Loucy (cell line): ENCODE measurements at regions not wholly inside any gene's neighbourhood (a gene's known extent, or its start where the extent isn't known, plus 50 kb on each side); places are given as distances from the start of the nearest gene placed in this dataset.

Source experiments
- CTCF ChIP-seq: fragments of 200-600 bp; sonication (generic); conservative IDR thresholded peaks from 2 replicates; pipeline ENCODE4 v1.5.1; 2014; ENCODE audit warnings: mild to moderate bottlenecking, antibody characterized with exemption, low read length
- EZH2phosphoT487 ChIP-seq: fragments of 200-600 bp; IDR thresholded peaks from 2 replicates; pipeline ENCODE4 v1.6.1; 2018; ENCODE audit warnings: antibody characterized with exemption, mild to moderate bottlenecking, moderate library complexity, borderline replicate concordance

- TF ChIP-seq CTCF: no peak
- no peak for TF ChIP-seq EZH2phosphoT487
Measured at GRCh38 chr4:171636606-171637005, 176.6 kb upstream of the GALNTL6 start.
